ENCODE measurements at regions not wholly inside any gene's neighbourhood (a gene's known extent, or its start where the extent isn't known, plus 50 kb on each side); places are given as distances from the start of the nearest gene placed in this dataset.

- H3K4me3 ChIP-seq (ENCODE audit: low read length), result no peak overlapping the region
- H3K9ac ChIP-seq (ENCODE audit: low read depth, low read length), result no peak overlapping the region
- no peaks in the 10 kb centered on the region for H3K9me3 ChIP-seq (replicated peaks; ENCODE audit: low read length)
- H3K4me1 ChIP-seq (ENCODE audit: control insufficient read depth, insufficient read depth, low read length), result no peaks in the 10 kb centered on the region
- H3K27me3 ChIP-seq (ENCODE audit: control insufficient read depth, insufficient read depth, low read length), result no peaks in the 10 kb centered on the region
- no peaks in the 10 kb centered on the region for H3K36me3 ChIP-seq (ENCODE audit: insufficient read depth, low read length)
- H3K4me2 ChIP-seq (ENCODE audit: low read length), result no peak overlapping the region
Measured at GRCh38 chr1:216788671-216789070, 65.4 kb upstream of the ESRRG start.

GRCh38 chr1:216785737-216786136 lies 62.5 kb upstream of the ESRRG start:
- Histone ChIP-seq H3K36me3 (ENCODE audit: insufficient read depth, low read length) (no peaks in the 10 kb centered on the region), H3K9ac (ENCODE audit: low read depth, low read length) (no peak overlapping the region), H3K27me3 (ENCODE audit: control insufficient read depth, insufficient read depth, low read length) (no peaks in the 10 kb centered on the region), H3K4me1 (ENCODE audit: control insufficient read depth, insufficient read depth, low read length) (no peaks in the 10 kb centered on the region), H3K4me3 (ENCODE audit: low read length) (no peak overlapping the region), H3K9me3 (replicated peaks; ENCODE audit: low read length) (no peaks in the 10 kb centered on the region), H3K4me2 (ENCODE audit: low read length) (no peak overlapping the region)

GRCh38 chr1:216785221-216785620 lies 62.0 kb upstream of the ESRRG start:
- Histone ChIP-seq H3K4me3 (ENCODE audit: low read length) (no peak overlapping the region), H3K4me2 (ENCODE audit: low read length) (no peak overlapping the region), H3K9me3 (replicated peaks; ENCODE audit: low read length) (no peaks in the 10 kb centered on the region), H3K27me3 (ENCODE audit: control insufficient read depth, insufficient read depth, low read length) (no peaks in the 10 kb centered on the region), H3K36me3 (ENCODE audit: insufficient read depth, low read length) (no peaks in the 10 kb centered on the region), H3K4me1 (ENCODE audit: control insufficient read depth, insufficient read depth, low read length) (no peaks in the 10 kb centered on the region), H3K9ac (ENCODE audit: low read depth, low read length) (no peak overlapping the region)

- Histone ChIP-seq H3K9me3 (replicated peaks; ENCODE audit: low read length) (no peaks in the 10 kb centered on the region), H3K4me2 (ENCODE audit: low read length) (no peak overlapping the region), H3K4me1 (ENCODE audit: control insufficient read depth, insufficient read depth, low read length) (no peaks in the 10 kb centered on the region), H3K9ac (ENCODE audit: low read depth, low read length) (no peak overlapping the region), H3K27me3 (ENCODE audit: control insufficient read depth, insufficient read depth, low read length) (no peaks in the 10 kb centered on the region), H3K4me3 (ENCODE audit: low read length) (no peak overlapping the region), H3K36me3 (ENCODE audit: insufficient read depth, low read length) (no peaks in the 10 kb centered on the region)
Measured at GRCh38 chr1:216779686-216780085, 56.5 kb upstream of the ESRRG start.

- Histone ChIP-seq H3K36me3 (ENCODE audit: insufficient read depth, low read length) (no peaks in the 10 kb centered on the region), H3K27me3 (ENCODE audit: control insufficient read depth, insufficient read depth, low read length) (no peaks in the 10 kb centered on the region), H3K9me3 (replicated peaks; ENCODE audit: low read length) (no peaks in the 10 kb centered on the region), H3K4me2 (ENCODE audit: low read length) (no peak overlapping the region), H3K4me1 (ENCODE audit: control insufficient read depth, insufficient read depth, low read length) (no peaks in the 10 kb centered on the region), H3K9ac (ENCODE audit: low read depth, low read length) (no peak overlapping the region), H3K4me3 (ENCODE audit: low read length) (no peak overlapping the region)
Measured at GRCh38 chr1:216778737-216779136, 55.5 kb upstream of the ESRRG start.

- no peaks in the 10 kb centered on the region for H3K36me3 ChIP-seq (ENCODE audit: insufficient read depth, low read length)
- no peaks in the 10 kb centered on the region for H3K4me1 ChIP-seq (ENCODE audit: control insufficient read depth, insufficient read depth, low read length)
- H3K9ac ChIP-seq (ENCODE audit: low read depth, low read length), result no peak overlapping the region
- H3K4me2 ChIP-seq (ENCODE audit: low read length), result no peak overlapping the region
- no peaks in the 10 kb centered on the region for H3K9me3 ChIP-seq (replicated peaks; ENCODE audit: low read length)
- H3K4me3 ChIP-seq (ENCODE audit: low read length), result no peak overlapping the region
- no peaks in the 10 kb centered on the region for H3K27me3 ChIP-seq (ENCODE audit: control insufficient read depth, insufficient read depth, low read length)
Measured at GRCh38 chr1:216777148-216777547, 53.9 kb upstream of the ESRRG start.

All from skeletal muscle satellite cell (primary cell).